ENCODE measurements at regions not wholly inside any gene's neighbourhood (a gene's known extent, or its start where the extent isn't known, plus 50 kb on each side); places are given as distances from the start of the nearest gene placed in this dataset.

DNA sequence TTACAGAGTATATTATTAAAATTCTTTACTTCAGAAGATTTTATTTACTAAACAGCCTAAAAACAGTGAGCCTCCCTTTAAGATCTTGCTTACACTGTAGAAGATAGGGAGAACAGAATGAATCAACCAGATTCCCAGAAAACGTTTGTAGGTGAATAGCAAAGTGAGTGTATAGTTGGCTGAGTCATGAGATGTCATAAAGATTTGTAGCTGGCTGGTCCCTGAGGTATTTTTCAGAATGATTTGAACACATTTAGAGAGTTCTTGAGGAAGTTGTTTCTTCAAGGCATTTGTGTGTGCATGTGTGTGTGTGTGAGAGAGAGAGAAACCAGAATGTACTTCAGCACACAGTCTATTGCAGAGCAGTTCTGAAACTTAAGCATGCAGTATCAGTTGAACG is 159.4 kb upstream of the PRR16 start:
- TF ChIP-seq GATA2 (IDR thresholded peaks at IDR 0.05; ENCODE audit: low read depth, low read length) (no peak), GATA3 (IDR thresholded peaks at IDR 0.05; ENCODE audit: low read depth, low read length) (no peak)
